Right lobe of liver (tissue), 4 donors: ENCODE measurements at regions not wholly inside any gene's neighbourhood (a gene's known extent, or its start where the extent isn't known, plus 50 kb on each side); places are given as distances from the start of the nearest gene placed in this dataset.
"Not testable (repeated sequence)": the region's sequence is repeated elsewhere in the genome, so short reads cannot be mapped to it uniquely, and the experiment has no call there.

Experiments
- CTCF ChIP-seq, 4 donors: fragments of 200-600 bp in 3 of 4; fragments of 450-650 bp in 1 of 4; IDR thresholded peaks; one replicate each; pipeline versions ENCODE4 v1.5.1 to v1.8.0; 2016 to 2022; ENCODE audit warnings: antibody characterized with exemption in 4 of 4, mild to moderate bottlenecking in 2 of 4
- POLR2A ChIP-seq: fragments of 450-650 bp; IDR thresholded peaks from one replicate; pipeline ENCODE4 v1.6.1; 2017; ENCODE audit warnings: antibody characterized with exemption, mild to moderate bottlenecking
- donor health status: DM: no; HTN: no; CAD: no.
- donor health status: DM: no; HTN: no; CAD: no.
- donor health status: DM: no; HTN: yes; CAD: no.

- not testable (repeated sequence) for TF ChIP-seq CTCF (IDR thresholded peaks at IDR 0.05); POLR2A
These were observed 125.4 kb upstream of the AKAP13 start for GRCh38 chr15:85254961-85255360.
